HG03103 (cell line): ENCODE measurements at regions not wholly inside any gene's neighbourhood (a gene's known extent, or its start where the extent isn't known, plus 50 kb on each side); places are given as distances from the start of the nearest gene placed in this dataset.
"Not testable (repeated sequence)": the region's sequence is repeated elsewhere in the genome, so short reads cannot be mapped to it uniquely, and the experiment has no call there.

ENCODE experiments used
- ATAC-seq: cut with Tn5 transposase; IDR thresholded peaks from one replicate; pipeline ENCODE4 v1.9.1; 2021; ENCODE audit warnings: low read depth; ENCODE audit not compliant: unreplicated experiment

DNA sequence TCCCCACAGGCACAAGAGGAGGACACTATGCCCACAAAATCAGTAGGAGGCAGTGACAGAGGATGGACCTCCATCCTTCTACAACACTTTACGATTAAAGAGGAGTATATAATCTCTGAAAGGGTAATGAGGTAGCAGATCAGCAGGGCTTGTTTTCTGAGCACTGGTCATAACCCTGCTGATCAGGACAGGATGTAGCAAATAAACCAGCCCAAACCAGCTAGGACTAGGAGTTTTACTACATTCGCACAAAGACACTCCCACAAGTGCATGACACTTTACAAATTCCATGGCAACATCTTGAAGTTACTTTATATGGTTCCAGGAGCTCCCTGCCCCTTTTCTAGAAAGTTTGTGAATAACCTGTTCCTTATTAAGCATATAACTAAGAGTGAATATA is 73.3 kb upstream of the CHD6 start:
- ATAC-seq, result no peak

DNA sequence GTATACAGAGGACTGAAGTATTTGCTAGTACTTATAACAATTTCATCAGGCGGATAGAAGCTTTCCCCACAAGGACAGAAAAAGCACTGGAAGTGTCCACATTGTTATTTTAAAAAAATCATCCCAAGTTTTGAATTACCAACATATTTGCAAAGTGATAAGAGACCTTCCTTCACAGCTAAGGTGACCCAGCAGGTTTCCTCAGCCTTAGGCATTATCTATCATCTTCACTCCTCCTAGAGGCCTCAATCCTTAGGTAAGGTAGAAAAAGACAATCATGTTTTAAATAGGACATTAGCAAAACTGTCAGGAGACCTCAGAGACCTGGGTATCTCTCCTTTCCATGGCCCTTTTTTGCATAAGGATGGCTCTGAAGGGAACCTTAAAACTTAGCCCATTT is 72.5 kb upstream of the CHD6 start:
- no peak for ATAC-seq

DNA sequence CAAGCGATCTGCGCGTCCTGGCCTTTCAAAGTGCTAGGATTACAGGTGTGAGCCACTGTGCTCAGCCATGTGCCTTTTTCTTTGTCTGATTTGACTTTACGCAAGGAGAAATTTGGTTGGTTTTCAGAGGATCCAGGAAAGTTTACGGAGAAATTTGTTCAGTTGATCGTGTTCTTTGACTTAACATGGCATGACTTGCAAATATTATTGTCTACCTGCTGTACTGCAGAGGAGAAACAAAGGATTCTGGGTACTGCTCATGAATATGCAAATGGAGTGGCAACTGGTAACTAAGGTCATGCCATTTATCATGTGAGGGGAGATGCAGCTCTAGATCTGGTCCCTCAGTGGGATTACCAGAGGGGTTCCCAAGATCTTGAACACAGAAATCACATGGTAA is 68.8 kb upstream of the CHD6 start:
- no peak for ATAC-seq

DNA sequence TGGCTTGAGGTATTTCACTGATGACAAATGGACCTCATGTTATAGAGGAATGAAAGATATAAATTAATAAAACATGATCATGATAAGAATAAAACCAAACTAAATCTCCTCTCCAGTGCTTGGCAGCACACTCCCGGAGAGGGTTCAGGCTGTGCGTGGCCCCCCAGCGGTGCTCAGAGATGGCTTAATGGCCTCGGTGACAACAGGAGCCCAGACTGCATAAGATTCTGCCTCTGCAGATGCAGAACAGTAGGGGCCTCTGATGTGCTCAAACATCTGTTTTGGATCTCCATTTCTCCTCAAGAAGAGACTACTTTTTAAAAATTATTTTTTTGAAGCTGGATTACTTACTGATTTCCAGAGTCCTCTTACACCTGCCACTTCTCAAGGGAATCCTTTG is 67.0 kb upstream of the CHD6 start:
- ATAC-seq, result not testable (repeated sequence)

DNA sequence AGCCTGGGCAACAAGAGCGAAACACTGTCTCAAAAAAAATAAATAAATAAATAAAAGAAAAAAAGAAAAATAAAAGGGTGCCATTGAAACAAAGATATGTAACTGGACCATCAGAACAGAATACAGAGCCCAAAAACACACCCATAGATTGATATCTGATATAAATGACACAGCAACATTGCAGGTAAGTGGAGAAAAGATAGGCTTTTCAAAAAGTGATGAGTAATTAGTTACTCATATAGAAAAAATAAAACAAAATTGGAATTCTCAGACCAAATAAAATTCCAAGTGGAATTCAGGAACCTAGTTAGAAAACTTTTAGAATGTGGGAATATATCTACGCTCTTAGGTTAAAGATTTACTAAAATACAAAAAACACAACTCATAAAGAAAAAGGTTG is 60.6 kb upstream of the CHD6 start:
- ATAC-seq, result no peak

DNA sequence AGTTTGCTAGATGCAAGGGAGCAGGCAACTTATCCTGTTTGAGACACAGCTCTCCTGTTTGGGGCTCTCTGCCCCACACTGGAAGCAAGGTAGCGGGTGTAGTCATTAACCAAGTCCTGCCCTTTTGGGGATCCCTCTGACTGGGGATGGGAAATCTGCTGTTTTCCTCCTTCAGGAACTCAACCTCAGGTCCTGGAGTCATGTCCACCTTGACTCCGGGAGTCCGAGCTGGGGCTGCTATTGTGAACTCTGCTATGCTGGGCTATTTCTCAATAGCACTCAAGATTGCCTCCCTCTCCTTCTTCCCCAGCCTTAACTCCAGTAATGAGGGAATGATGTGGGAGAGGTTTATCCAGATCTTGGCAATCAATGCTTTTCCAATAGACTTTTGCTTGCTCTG is 54.1 kb upstream of the CHD6 start:
- no peak for ATAC-seq

DNA sequence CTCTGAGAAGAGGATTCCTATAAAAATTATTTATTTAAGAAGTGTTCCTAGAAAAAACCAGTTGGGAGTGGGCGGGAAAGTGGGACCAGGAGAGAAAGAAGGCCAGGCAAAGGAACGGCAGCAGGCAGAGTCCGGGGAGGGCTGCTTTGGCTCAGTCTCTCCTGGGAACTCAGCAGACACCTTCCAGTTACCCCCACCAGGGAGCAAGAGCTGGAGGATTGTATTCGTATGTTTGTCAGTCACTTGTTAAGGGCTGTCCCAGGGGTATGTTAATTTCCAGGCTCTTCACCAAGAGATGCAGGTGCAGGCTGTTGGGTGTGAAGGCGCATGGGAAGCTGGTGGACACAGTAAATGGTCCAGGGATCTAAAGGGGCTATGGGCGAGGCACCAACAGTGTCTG is 53.0 kb upstream of the CHD6 start:
- ATAC-seq, result no peak

DNA sequence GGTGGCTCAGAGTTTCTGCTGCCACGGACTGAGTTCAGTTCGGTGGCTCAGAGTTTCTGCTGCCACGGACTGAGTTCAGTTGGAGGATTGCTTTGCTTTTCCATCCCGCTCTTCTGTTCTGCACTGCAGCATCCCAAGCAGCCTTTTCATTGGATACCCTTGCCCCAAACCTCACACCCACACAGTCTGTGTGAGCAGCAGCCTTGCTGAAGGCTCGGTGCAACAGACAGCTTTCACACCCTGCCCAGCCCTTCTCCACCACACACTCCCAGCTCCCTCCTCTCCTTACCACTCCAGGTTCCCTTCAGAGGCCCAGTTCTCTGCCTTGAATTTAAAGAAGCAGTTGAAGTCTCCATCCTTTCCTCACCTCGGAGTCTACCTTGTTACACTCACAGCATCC is 52.5 kb upstream of the CHD6 start:
- ATAC-seq, result no peak

DNA sequence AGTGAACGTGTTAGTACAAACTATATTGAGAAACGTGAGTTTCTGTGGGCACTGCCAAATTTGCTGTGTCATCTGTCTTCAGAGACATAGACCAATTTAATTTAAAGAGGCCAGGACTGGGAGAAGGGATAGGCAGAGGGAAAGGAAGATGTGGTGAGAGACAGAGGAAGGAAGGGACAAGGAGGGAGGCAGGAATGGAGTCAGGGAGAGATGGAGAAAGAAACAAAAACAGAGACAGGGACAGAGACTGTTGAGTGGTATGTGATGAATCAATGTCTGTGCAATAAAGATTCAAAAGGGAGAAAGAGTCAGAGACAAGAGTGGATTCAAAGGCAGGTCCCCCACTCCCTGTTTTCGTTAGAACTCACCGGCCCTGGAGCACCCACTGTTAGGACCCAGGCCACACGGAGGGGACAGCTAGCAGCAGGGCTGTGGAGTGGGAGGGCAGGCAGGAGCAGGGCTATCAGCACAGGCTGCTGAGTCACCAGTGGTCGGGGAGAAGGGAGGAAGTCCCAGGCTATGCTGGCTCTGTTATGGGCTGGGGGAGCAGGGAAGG is 51.6 kb upstream of the CHD6 start:
- ATAC-seq, result no peak

DNA sequence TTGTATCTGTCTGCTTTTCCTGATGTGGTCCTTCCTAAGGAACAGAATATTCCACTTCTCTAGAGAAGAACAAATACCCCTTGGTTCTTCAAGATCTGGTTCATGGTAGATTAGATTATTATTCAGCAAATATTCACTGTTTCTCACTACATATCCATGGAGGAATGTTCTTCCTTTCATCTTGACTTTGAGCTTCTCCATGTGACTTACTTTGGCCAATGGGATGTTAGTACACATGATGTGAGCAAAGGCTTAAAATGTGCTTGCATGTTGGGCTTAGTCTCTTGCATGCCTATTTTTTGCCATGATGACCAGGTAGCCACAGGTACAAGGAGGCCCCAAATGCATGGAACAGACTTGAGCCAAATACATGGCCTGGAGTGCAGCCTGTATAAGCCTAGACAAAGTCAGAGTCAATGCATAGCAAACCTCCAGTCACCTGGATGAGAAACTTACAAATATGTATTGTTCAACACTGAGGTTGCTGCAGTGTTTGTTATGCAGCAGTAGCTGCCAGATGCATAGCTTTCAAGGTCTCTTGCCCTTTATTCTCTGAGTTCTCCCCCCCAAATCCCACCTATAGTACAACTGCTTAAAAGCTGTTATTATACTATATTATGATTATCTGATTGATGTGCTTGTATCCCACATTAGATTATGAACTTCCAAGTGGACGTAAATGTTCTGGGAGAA is 50.0 kb upstream of the CHD6 start:
- ATAC-seq, result no peak
